GM20000 (cell line): ENCODE measurements at regions not wholly inside any gene's neighbourhood (a gene's known extent, or its start where the extent isn't known, plus 50 kb on each side); places are given as distances from the start of the nearest gene placed in this dataset.

Experiments
- DNase-seq: peaks from one replicate; pipeline ENCODE4 v3.0.0; 2012; ENCODE audit warnings: low spot score
- TF ChIP-seq, protein P1 (sequence below): IDR thresholded peaks from 2 replicates; pipeline ENCODE4 v1.5.1; 2012; ENCODE audit warnings: mild to moderate bottlenecking, control low read depth; ENCODE audit errors: extremely low read depth, missing control alignments

DNA sequence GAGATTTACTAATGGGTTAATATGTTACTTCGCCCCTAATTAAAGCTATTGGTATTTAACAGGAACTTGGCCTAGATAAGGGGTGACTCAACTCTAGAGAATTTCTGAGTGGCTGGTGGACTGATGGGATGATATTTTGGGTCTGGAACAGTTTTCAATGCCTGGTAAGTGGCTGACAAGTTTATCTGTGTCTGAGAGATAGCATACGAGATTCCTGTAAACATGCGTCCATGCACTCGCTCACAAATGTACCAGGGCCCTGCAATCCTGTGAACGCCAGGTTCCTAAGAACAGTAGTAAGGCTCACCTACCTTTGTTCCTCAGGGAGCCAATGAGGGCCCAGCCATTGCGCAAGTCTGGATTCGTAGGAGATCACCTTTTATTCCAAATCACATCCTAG lies 683.8 kb upstream of the ANKRD30A start:
- no peak for DNase-seq
- TF ChIP-seq, protein P1, sequence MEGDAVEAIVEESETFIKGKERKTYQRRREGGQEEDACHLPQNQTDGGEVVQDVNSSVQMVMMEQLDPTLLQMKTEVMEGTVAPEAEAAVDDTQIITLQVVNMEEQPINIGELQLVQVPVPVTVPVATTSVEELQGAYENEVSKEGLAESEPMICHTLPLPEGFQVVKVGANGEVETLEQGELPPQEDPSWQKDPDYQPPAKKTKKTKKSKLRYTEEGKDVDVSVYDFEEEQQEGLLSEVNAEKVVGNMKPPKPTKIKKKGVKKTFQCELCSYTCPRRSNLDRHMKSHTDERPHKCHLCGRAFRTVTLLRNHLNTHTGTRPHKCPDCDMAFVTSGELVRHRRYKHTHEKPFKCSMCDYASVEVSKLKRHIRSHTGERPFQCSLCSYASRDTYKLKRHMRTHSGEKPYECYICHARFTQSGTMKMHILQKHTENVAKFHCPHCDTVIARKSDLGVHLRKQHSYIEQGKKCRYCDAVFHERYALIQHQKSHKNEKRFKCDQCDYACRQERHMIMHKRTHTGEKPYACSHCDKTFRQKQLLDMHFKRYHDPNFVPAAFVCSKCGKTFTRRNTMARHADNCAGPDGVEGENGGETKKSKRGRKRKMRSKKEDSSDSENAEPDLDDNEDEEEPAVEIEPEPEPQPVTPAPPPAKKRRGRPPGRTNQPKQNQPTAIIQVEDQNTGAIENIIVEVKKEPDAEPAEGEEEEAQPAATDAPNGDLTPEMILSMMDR: no peak

GRCh38 chr10:36440539-36440938 lies 684.9 kb upstream of the ANKRD30A start:
- TF ChIP-seq, protein P1: no peak

DNA sequence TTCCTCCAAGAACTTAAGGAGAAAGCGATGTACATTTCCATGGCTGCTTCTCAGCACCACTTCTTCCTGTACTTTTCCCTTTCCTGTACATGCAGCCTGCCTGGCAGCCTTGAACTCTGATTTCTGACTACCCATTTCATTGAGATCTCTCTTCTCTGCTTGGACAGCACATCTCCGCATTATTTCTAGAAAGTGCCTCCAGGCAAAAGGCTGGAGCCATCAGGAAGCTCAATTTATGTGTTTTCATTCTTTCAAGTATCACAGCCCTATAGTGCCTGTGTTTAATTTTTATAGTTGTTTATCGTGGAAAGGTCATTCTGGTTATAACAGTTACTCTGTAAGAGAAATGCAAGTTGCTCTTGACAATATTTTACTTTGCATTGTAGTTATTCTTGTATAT lies 688.0 kb upstream of the ANKRD30A start:
- DNase-seq: no peak
- TF ChIP-seq, protein P1: no peak

More at GRCh38 chr10:36440539-36440938, 684.9 kb upstream of the ANKRD30A start:
- no peak for DNase-seq

GRCh38 chr10:36428507-36428906 lies 696.9 kb upstream of the ANKRD30A start:
- TF ChIP-seq, protein P1: no peak
- no peak for DNase-seq

- DNase-seq: no peak
- TF ChIP-seq, protein P1: no peak
These were observed 700.1 kb upstream of the ANKRD30A start for GRCh38 chr10:36425131-36425797.

- DNase-seq: no peak
- TF ChIP-seq, protein P1: no peak
These were observed 700.9 kb upstream of the ANKRD30A start for GRCh38 chr10:36424502-36424901.

GRCh38 chr10:36423821-36424248 lies 701.6 kb upstream of the ANKRD30A start:
- TF ChIP-seq, protein P1: no peak
- no peak for DNase-seq
